ENCODE measurements at regions not wholly inside any gene's neighbourhood (a gene's known extent, or its start where the extent isn't known, plus 50 kb on each side); places are given as distances from the start of the nearest gene placed in this dataset.

DNA sequence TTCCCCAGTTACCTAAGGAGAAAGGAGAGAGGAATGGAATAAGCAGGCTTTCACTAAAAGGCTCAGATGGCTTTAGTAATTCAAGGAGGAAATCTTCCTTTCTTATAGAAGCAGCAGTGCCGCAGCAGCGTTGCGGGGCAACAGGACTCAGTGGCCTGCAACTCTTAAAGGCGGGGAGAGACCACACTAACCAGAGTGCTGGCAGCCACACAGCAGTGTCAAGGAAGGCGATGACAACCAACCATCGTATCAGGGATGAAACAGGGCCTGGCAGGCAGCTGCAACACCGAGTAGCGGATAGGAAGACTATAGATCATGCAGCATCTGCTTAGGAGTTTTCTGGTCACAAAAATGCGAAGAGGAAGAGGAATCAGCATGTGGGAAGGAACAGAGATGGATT, 106.0 kb downstream of the ERCC5 start:
- Histone ChIP-seq H3K27ac (no peak overlapping the region), H3K9me3 (ENCODE audit: insufficient read depth, low read depth) (no peaks in the 10 kb centered on the region), H3K79me2 (ENCODE audit: low read depth) (no peaks in the 10 kb centered on the region), H3K4me1 (replicated peaks; ENCODE audit: insufficient read depth) (no peaks in the 10 kb centered on the region), H3K36me3 (ENCODE audit: low read depth) (no peaks in the 10 kb centered on the region), H3K9me2 (ENCODE audit: insufficient read depth) (no peaks in the 10 kb centered on the region; the same call in 1 of the 2 replicates), H3F3A (ENCODE audit: insufficient read depth, low read depth) (no peaks in the 10 kb centered on the region), H3K27me3 (ENCODE audit: insufficient read depth, low read depth) (no peaks in the 10 kb centered on the region), H4K20me1 (ENCODE audit: insufficient read depth) (no peaks in the 10 kb centered on the region), H2AFZ (no peak overlapping the region), H3K4me3 (no peak overlapping the region), H3K4me2 (no peak overlapping the region)
- CTCF ChIA-PET, result no interaction called here
- no peak for DNase-seq
- intact Hi-C loops (cut with micrococcal nuclease; ENCODE audit: unreplicated experiment), result no loop called here
- POLR2A ChIA-PET (ENCODE audit: unreplicated experiment), result no interaction called here
- no TSS peak for BruUV-seq (replicated peaks)
- TF ChIP-seq, protein P1, sequence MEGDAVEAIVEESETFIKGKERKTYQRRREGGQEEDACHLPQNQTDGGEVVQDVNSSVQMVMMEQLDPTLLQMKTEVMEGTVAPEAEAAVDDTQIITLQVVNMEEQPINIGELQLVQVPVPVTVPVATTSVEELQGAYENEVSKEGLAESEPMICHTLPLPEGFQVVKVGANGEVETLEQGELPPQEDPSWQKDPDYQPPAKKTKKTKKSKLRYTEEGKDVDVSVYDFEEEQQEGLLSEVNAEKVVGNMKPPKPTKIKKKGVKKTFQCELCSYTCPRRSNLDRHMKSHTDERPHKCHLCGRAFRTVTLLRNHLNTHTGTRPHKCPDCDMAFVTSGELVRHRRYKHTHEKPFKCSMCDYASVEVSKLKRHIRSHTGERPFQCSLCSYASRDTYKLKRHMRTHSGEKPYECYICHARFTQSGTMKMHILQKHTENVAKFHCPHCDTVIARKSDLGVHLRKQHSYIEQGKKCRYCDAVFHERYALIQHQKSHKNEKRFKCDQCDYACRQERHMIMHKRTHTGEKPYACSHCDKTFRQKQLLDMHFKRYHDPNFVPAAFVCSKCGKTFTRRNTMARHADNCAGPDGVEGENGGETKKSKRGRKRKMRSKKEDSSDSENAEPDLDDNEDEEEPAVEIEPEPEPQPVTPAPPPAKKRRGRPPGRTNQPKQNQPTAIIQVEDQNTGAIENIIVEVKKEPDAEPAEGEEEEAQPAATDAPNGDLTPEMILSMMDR (conservative IDR thresholded peaks at IDR 0.05), result no peak
- no peak for TF ChIP-seq EZH2 (IDR thresholded peaks at IDR 0.05; ENCODE audit: low read depth)

GRCh38 chr13:102947745-102948405, 102.0 kb downstream of the ERCC5 start:
- DNase-seq, result no peak
- Histone ChIP-seq H3K79me2 (ENCODE audit: low read depth) (no peaks in the 10 kb centered on the region), H3K27ac (no peak overlapping the region), H3K4me1 (replicated peaks; ENCODE audit: insufficient read depth) (no peaks in the 10 kb centered on the region), H3K36me3 (ENCODE audit: low read depth) (no peaks in the 10 kb centered on the region), H3K4me2 (no peak overlapping the region), H3K9me2 (ENCODE audit: insufficient read depth) (no peaks in the 10 kb centered on the region; the same call in 1 of the 2 replicates), H2AFZ (no peak overlapping the region), H3K4me3 (no peak overlapping the region), H3K27me3 (ENCODE audit: insufficient read depth, low read depth) (no peaks in the 10 kb centered on the region), H3K9me3 (ENCODE audit: insufficient read depth, low read depth) (no peaks in the 10 kb centered on the region), H4K20me1 (ENCODE audit: insufficient read depth) (no peaks in the 10 kb centered on the region), H3F3A (ENCODE audit: insufficient read depth, low read depth) (no peaks in the 10 kb centered on the region)
- no peak for TF ChIP-seq EZH2 (IDR thresholded peaks at IDR 0.05; ENCODE audit: low read depth)
- TF ChIP-seq, protein P1 (conservative IDR thresholded peaks at IDR 0.05), result no peak
- BruUV-seq (replicated peaks), result no TSS peak
- POLR2A ChIA-PET (ENCODE audit: unreplicated experiment), result no interaction called here
- intact Hi-C loops (cut with micrococcal nuclease; ENCODE audit: unreplicated experiment), result no loop called here
- CTCF ChIA-PET, result interaction anchor here (0.6 kb wide), 1 partner anchor 120 kb away, joined by 3 read pairs; no protein-coding TSS in a partner anchor

- no peaks in the 10 kb centered on the region for H3K79me2 ChIP-seq (ENCODE audit: low read depth)
- TF ChIP-seq EZH2 (IDR thresholded peaks at IDR 0.05; ENCODE audit: low read depth), result no peak
- TF ChIP-seq, protein P1 (conservative IDR thresholded peaks at IDR 0.05), result no peak
- H3K27ac ChIP-seq, result no peak overlapping the region
- no peak for DNase-seq
- H3F3A ChIP-seq (ENCODE audit: insufficient read depth, low read depth), result no peaks in the 10 kb centered on the region
- no peaks in the 10 kb centered on the region for H4K20me1 ChIP-seq (ENCODE audit: insufficient read depth)
- H3K4me3 ChIP-seq, result no peak overlapping the region
- no peaks in the 10 kb centered on the region for H3K9me3 ChIP-seq (ENCODE audit: insufficient read depth, low read depth)
- intact Hi-C loops (cut with micrococcal nuclease; ENCODE audit: unreplicated experiment), result no loop called here
- no peak overlapping the region for H3K4me2 ChIP-seq
- no peaks in the 10 kb centered on the region; the same call in 1 of the 2 replicates for H3K9me2 ChIP-seq (ENCODE audit: insufficient read depth)
- H3K36me3 ChIP-seq (ENCODE audit: low read depth), result no peaks in the 10 kb centered on the region
- no peaks in the 10 kb centered on the region for H3K27me3 ChIP-seq (ENCODE audit: insufficient read depth, low read depth)
- POLR2A ChIA-PET (ENCODE audit: unreplicated experiment), result no interaction called here
- H3K4me1 ChIP-seq (replicated peaks; ENCODE audit: insufficient read depth), result no peaks in the 10 kb centered on the region
- CTCF ChIA-PET, result no interaction called here
- BruUV-seq (replicated peaks), result no TSS peak
- no peak overlapping the region; the same call in 1 of the 2 replicates for H2AFZ ChIP-seq
Observed at GRCh38 chr13:102945886-102946285, 100.1 kb downstream of the ERCC5 start.
